Liver (tissue), 3 donors: ENCODE measurements at regions not wholly inside any gene's neighbourhood (a gene's known extent, or its start where the extent isn't known, plus 50 kb on each side); places are given as distances from the start of the nearest gene placed in this dataset.

ENCODE experiments used
- ATF3 ChIP-seq: IDR thresholded peaks from 2 replicates; pipeline ENCODE4 v1.6.1; 2016; ENCODE audit warnings: antibody characterized with exemption
- HNF4A ChIP-seq, 2 donors: conservative IDR thresholded peaks; 2 replicates each; pipeline ENCODE4 v1.6.1; 2016; ENCODE audit warnings: antibody characterized with exemption in 2 of 2, mild to moderate bottlenecking in 2 of 2
- MAX ChIP-seq: IDR thresholded peaks from 2 replicates; pipeline ENCODE4 v1.6.1; 2016; ENCODE audit warnings: antibody characterized with exemption
- SP1 ChIP-seq: IDR thresholded peaks from 2 replicates; pipeline ENCODE4 v1.6.1; 2018; ENCODE audit warnings: antibody characterized with exemption, mild to moderate bottlenecking
- TAF1 ChIP-seq: conservative IDR thresholded peaks from 2 replicates; pipeline ENCODE4 v1.6.1; 2016; ENCODE audit warnings: antibody characterized with exemption, mild to moderate bottlenecking
- TF ChIP-seq, protein P1 (sequence below): fragments of 150-350 bp; IDR thresholded peaks from 2 replicates; pipeline ENCODE4 v1.5.1; 2017; ENCODE audit warnings: improper control_type of control experiment, low read depth, low read length; ENCODE audit not compliant: missing input control
- TF ChIP-seq, protein P2 (sequence below): IDR thresholded peaks from 2 replicates; pipeline ENCODE4 v1.6.1; 2016; ENCODE audit warnings: antibody characterized with exemption, mild to moderate bottlenecking
- donor health status: healthy.
- donor health status: healthy.

DNA sequence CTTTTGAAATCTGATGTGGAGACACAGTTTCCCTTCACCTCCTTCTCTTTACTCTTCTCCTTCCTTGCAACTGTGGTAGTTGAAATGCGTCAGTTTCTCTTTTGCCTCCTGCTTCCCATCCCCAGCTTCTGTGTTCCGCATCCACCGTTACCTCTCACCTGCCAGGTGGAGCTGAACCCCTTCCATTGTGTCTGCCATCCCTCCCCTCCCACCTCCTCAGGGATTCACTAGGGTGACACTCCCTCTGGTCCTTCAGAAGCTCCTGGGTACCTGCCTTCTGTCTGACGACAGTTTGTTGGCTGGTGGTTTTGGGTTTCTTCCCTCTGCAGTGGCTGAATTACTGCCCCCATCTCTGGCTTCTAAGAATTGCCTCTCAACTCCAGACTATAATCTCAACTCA, 132.1 kb downstream of the SLC24A2 start:
- TF ChIP-seq, protein P1, sequence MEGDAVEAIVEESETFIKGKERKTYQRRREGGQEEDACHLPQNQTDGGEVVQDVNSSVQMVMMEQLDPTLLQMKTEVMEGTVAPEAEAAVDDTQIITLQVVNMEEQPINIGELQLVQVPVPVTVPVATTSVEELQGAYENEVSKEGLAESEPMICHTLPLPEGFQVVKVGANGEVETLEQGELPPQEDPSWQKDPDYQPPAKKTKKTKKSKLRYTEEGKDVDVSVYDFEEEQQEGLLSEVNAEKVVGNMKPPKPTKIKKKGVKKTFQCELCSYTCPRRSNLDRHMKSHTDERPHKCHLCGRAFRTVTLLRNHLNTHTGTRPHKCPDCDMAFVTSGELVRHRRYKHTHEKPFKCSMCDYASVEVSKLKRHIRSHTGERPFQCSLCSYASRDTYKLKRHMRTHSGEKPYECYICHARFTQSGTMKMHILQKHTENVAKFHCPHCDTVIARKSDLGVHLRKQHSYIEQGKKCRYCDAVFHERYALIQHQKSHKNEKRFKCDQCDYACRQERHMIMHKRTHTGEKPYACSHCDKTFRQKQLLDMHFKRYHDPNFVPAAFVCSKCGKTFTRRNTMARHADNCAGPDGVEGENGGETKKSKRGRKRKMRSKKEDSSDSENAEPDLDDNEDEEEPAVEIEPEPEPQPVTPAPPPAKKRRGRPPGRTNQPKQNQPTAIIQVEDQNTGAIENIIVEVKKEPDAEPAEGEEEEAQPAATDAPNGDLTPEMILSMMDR = no peak
- TF ChIP-seq TAF1 (no peak), HNF4A (conservative IDR thresholded peaks at IDR 0.05) (no peak), ATF3 (no peak), MAX (no peak), SP1 (no peak)
- TF ChIP-seq, protein P2, sequence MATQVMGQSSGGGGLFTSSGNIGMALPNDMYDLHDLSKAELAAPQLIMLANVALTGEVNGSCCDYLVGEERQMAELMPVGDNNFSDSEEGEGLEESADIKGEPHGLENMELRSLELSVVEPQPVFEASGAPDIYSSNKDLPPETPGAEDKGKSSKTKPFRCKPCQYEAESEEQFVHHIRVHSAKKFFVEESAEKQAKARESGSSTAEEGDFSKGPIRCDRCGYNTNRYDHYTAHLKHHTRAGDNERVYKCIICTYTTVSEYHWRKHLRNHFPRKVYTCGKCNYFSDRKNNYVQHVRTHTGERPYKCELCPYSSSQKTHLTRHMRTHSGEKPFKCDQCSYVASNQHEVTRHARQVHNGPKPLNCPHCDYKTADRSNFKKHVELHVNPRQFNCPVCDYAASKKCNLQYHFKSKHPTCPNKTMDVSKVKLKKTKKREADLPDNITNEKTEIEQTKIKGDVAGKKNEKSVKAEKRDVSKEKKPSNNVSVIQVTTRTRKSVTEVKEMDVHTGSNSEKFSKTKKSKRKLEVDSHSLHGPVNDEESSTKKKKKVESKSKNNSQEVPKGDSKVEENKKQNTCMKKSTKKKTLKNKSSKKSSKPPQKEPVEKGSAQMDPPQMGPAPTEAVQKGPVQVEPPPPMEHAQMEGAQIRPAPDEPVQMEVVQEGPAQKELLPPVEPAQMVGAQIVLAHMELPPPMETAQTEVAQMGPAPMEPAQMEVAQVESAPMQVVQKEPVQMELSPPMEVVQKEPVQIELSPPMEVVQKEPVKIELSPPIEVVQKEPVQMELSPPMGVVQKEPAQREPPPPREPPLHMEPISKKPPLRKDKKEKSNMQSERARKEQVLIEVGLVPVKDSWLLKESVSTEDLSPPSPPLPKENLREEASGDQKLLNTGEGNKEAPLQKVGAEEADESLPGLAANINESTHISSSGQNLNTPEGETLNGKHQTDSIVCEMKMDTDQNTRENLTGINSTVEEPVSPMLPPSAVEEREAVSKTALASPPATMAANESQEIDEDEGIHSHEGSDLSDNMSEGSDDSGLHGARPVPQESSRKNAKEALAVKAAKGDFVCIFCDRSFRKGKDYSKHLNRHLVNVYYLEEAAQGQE = no peak
